Loucy (cell line): ENCODE measurements at regions not wholly inside any gene's neighbourhood (a gene's known extent, or its start where the extent isn't known, plus 50 kb on each side); places are given as distances from the start of the nearest gene placed in this dataset.

Experiments used
- H2AFZ ChIP-seq: fragments of 200-600 bp; sonication (generic); 2 replicates; pipeline ENCODE4 v1.6.0; 2016; ENCODE audit warnings: antibody characterized with exemption, mild to moderate bottlenecking, low read length, moderate library complexity
- H3F3A ChIP-seq: fragments of 200-600 bp; 2 replicates; pipeline ENCODE4 v1.6.0; 2016; ENCODE audit warnings: antibody characterized with exemption, low read depth, mild to moderate bottlenecking
- H3K27me3 ChIP-seq: fragments of 200-600 bp; sonication (generic); 2 replicates; pipeline ENCODE4 v1.6.1; 2014; ENCODE audit warnings: low read length, mild to moderate bottlenecking; ENCODE audit not compliant: insufficient read depth, poor library complexity, severe bottlenecking
- H3K36me3 ChIP-seq: fragments of 200-600 bp; sonication (generic); 2 replicates; pipeline ENCODE4 v1.6.1; 2016; ENCODE audit warnings: low read length; ENCODE audit not compliant: insufficient read depth
- H3K4me1 ChIP-seq: fragments of 200-600 bp; sonication (generic); 2 replicates; pipeline ENCODE4 v1.5.1; 2014; ENCODE audit warnings: low read length, mild to moderate bottlenecking; ENCODE audit not compliant: insufficient read depth, poor library complexity, severe bottlenecking
- H3K4me2 ChIP-seq: fragments of 200-600 bp; sonication (generic); 2 replicates; pipeline ENCODE4 v1.6.0; 2014; ENCODE audit warnings: antibody characterized with exemption, low read length, low read depth, mild to moderate bottlenecking; ENCODE audit not compliant: poor library complexity, severe bottlenecking
- H3K4me3 ChIP-seq: fragments of 200-600 bp; sonication (generic); 2 replicates; pipeline ENCODE4 v1.5.1; 2014; ENCODE audit warnings: low read length, mild to moderate bottlenecking, mixed read lengths; ENCODE audit not compliant: poor library complexity, severe bottlenecking
- H3K79me2 ChIP-seq: fragments of 200-600 bp; sonication (generic); 2 replicates; pipeline ENCODE4 v1.6.1; 2014; ENCODE audit warnings: low read length; ENCODE audit not compliant: insufficient read depth
- H3K9ac ChIP-seq: fragments of 200-600 bp; sonication (generic); 2 replicates; pipeline ENCODE4 v1.6.0; 2014; ENCODE audit warnings: mild to moderate bottlenecking, low read depth, low read length, moderate library complexity; ENCODE audit not compliant: poor library complexity, severe bottlenecking
- H3K9me2 ChIP-seq: fragments of 200-600 bp; sonication (generic); replicated peaks from 2 replicates; pipeline ENCODE4 v1.6.1; 2016; ENCODE audit warnings: low read depth, low read length, mixed read lengths
- H3K9me3 ChIP-seq: fragments of 200-600 bp; sonication (generic); 2 replicates; pipeline ENCODE4 v1.6.1; 2014; ENCODE audit warnings: mild to moderate bottlenecking, antibody characterized with exemption, low read length, low read depth; ENCODE audit not compliant: insufficient read depth
- H4K20me1 ChIP-seq: fragments of 200-600 bp; sonication (generic); 2 replicates; pipeline ENCODE4 v1.6.0; 2014; ENCODE audit warnings: antibody characterized with exemption, low read length, mild to moderate bottlenecking; ENCODE audit not compliant: insufficient read depth, poor library complexity, severe bottlenecking
- EZH2phosphoT487 ChIP-seq: fragments of 200-600 bp; IDR thresholded peaks from 2 replicates; pipeline ENCODE4 v1.6.1; 2018; ENCODE audit warnings: antibody characterized with exemption, mild to moderate bottlenecking, moderate library complexity, borderline replicate concordance
- TF ChIP-seq, protein P1 (sequence below): fragments of 200-600 bp; sonication (generic); conservative IDR thresholded peaks from 2 replicates; pipeline ENCODE4 v1.5.1; 2014; ENCODE audit warnings: mild to moderate bottlenecking, antibody characterized with exemption, low read length

DNA sequence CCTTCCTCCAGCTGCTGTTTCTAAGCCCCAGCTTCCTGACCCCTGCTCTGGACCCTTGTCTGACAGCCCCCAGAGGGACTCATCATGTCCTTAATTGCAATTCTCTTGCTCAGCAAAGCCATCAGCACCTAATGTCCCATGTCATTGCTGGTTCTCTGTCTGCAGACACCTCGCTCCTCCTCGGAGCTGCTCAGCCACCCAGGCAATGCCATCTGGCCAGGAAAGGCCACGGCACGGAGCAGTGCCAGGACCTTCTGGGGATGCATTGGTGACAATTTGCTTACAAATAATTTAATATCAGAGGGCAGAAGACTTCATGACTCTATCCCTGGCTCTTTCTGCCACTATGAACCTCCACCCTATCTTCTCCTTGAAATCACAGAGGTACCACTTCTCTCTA is 107.0 kb upstream of the THY1 start:
- Histone ChIP-seq H3K4me1 (no peaks in the 10 kb centered on the region), H3K9me2 (no peaks in the 10 kb centered on the region), H3F3A (no peaks in the 10 kb centered on the region), H3K27me3 (no peaks in the 10 kb centered on the region), H2AFZ (no peak overlapping the region), H3K9ac (no peak overlapping the region), H3K4me3 (no peak overlapping the region), H3K36me3 (no peaks in the 10 kb centered on the region), H4K20me1 (no peaks in the 10 kb centered on the region), H3K9me3 (no peaks in the 10 kb centered on the region), H3K4me2 (no peak overlapping the region), H3K79me2 (no peaks in the 10 kb centered on the region)
- no peak for TF ChIP-seq EZH2phosphoT487
- TF ChIP-seq, protein P1, sequence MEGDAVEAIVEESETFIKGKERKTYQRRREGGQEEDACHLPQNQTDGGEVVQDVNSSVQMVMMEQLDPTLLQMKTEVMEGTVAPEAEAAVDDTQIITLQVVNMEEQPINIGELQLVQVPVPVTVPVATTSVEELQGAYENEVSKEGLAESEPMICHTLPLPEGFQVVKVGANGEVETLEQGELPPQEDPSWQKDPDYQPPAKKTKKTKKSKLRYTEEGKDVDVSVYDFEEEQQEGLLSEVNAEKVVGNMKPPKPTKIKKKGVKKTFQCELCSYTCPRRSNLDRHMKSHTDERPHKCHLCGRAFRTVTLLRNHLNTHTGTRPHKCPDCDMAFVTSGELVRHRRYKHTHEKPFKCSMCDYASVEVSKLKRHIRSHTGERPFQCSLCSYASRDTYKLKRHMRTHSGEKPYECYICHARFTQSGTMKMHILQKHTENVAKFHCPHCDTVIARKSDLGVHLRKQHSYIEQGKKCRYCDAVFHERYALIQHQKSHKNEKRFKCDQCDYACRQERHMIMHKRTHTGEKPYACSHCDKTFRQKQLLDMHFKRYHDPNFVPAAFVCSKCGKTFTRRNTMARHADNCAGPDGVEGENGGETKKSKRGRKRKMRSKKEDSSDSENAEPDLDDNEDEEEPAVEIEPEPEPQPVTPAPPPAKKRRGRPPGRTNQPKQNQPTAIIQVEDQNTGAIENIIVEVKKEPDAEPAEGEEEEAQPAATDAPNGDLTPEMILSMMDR = no peak

DNA sequence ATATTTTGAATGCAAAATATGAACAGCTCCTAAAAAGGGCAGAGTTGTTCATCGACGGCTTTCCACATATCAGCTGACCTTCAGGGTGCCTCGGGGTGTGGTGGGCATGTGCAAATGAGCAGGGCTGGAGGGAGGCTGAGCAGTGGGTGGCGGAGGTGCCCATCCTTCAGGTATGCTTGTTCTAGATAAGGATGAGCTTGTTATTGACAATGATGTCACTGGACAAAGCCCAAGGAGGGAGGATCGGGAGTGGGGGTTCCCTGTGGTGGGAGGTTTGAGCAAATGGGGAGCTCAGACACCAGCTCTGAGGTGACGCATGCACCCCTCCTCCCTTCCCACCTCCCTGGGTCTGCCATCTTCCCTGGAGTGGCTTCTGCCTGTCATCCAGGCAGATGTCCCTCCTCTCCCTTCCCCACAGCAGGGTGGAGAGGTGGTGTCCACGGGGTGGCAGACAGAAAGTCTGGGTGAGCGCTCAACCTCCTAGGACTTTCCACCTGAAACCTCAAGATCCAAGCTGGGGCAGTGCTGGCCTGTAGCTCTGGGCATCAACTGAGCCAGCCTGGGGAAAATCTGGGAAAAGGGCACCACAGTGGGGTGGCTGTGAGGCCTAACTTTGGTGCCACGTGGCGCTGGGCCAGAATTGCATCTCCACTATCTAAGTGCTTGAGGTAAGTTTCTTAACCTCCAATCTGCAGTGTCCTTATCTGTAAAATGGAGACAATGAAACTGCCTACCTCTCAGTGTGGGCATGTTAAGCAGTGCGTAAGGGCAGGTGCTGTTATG is 106.3 kb upstream of the THY1 start:
- H3K4me2 ChIP-seq = no peak overlapping the region
- no peaks in the 10 kb centered on the region for H3K9me3 ChIP-seq
- H3K36me3 ChIP-seq = no peaks in the 10 kb centered on the region
- H3K27me3 ChIP-seq = no peaks in the 10 kb centered on the region
- TF ChIP-seq, protein P1 = no peak
- no peak for TF ChIP-seq EZH2phosphoT487
- no peaks in the 10 kb centered on the region for H3K9me2 ChIP-seq
- H3K4me1 ChIP-seq = no peaks in the 10 kb centered on the region
- H3F3A ChIP-seq = no peaks in the 10 kb centered on the region
- H4K20me1 ChIP-seq = no peaks in the 10 kb centered on the region
- H3K9ac ChIP-seq = no peak overlapping the region
- no peak overlapping the region for H3K4me3 ChIP-seq
- H2AFZ ChIP-seq = no peak overlapping the region
- H3K79me2 ChIP-seq = no peaks in the 10 kb centered on the region

DNA sequence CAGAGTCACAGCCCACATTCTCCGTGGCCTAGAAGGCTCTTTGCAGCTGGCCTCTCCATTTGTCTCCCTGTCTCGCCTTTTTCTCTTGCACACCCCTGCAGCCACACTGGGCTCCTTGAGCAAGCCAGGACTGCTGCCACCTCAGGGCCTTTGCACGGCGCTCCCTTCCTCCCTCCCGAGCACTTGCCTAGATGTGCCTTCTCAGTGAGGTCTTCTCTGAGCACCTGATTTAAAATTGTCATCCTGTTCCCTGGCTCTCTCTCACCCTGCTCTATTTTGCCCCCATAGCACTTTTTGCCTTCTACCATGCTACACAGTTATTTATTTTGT is 102.9 kb upstream of the THY1 start:
- Histone ChIP-seq H3K4me3 (no peak overlapping the region), H3K9ac (no peak overlapping the region), H3K36me3 (no peaks in the 10 kb centered on the region), H3K4me2 (no peak overlapping the region), H3K4me1 (no peaks in the 10 kb centered on the region), H3K27me3 (no peaks in the 10 kb centered on the region), H3K9me3 (no peaks in the 10 kb centered on the region), H3F3A (no peaks in the 10 kb centered on the region), H2AFZ (no peak overlapping the region), H4K20me1 (no peaks in the 10 kb centered on the region), H3K9me2 (no peaks in the 10 kb centered on the region), H3K79me2 (no peaks in the 10 kb centered on the region)
- no peak for TF ChIP-seq EZH2phosphoT487
- TF ChIP-seq, protein P1 = no peak
